ENCODE measurements at regions not wholly inside any gene's neighbourhood (a gene's known extent, or its start where the extent isn't known, plus 50 kb on each side); places are given as distances from the start of the nearest gene placed in this dataset.
"Not testable (repeated sequence)": the region's sequence is repeated elsewhere in the genome, so short reads cannot be mapped to it uniquely, and the experiment has no call there.

DNA sequence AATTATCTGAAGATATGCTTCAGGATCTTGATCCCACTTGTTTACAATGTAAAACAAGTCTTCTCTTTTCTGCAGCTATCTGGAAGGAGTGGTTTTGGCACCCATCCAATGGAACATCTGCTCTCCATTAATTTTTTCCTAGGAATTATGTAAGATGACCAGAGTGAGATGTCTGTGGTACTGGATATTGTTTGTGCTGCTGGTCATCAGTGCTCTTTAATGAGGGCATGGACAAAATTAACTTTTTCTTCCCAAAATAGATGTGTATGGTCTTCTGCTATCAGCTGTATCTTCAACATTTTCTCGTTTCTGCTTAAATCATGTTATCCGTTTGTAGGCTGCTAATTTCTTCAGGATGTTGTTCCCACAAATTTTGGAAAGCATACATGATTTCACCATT lies 415.4 kb upstream of the KLHL1 start:
- ChIA-PET CTCF (no interaction called here), POLR2A (ENCODE audit: unreplicated experiment) (no interaction called here)
- Histone ChIP-seq H3K27me3 (ENCODE audit: insufficient read depth, low read depth) (no peaks in the 10 kb centered on the region), H3K4me2 (no peak overlapping the region), H4K20me1 (ENCODE audit: insufficient read depth) (no peaks in the 10 kb centered on the region), H3K79me2 (ENCODE audit: low read depth) (no peaks in the 10 kb centered on the region), H3K36me3 (ENCODE audit: low read depth) (no peaks in the 10 kb centered on the region), H3K9me3 (ENCODE audit: insufficient read depth, low read depth) (no peaks in the 10 kb centered on the region), H3K9me2 (ENCODE audit: insufficient read depth) (no peaks in the 10 kb centered on the region), H3K27ac (no peak overlapping the region), H3K4me3 (no peak overlapping the region), H3K4me1 (replicated peaks; ENCODE audit: insufficient read depth) (no peaks in the 10 kb centered on the region), H2AFZ (no peak overlapping the region), H3F3A (ENCODE audit: insufficient read depth, low read depth) (no peaks in the 10 kb centered on the region)
- TF ChIP-seq CTCF (conservative IDR thresholded peaks at IDR 0.05) (no peak), EZH2 (IDR thresholded peaks at IDR 0.05; ENCODE audit: low read depth) (no peak)
- intact Hi-C loops (cut with micrococcal nuclease; ENCODE audit: unreplicated experiment): no loop called here
- DNase-seq: no peak
- no TSS peak for BruUV-seq (replicated peaks)

DNA sequence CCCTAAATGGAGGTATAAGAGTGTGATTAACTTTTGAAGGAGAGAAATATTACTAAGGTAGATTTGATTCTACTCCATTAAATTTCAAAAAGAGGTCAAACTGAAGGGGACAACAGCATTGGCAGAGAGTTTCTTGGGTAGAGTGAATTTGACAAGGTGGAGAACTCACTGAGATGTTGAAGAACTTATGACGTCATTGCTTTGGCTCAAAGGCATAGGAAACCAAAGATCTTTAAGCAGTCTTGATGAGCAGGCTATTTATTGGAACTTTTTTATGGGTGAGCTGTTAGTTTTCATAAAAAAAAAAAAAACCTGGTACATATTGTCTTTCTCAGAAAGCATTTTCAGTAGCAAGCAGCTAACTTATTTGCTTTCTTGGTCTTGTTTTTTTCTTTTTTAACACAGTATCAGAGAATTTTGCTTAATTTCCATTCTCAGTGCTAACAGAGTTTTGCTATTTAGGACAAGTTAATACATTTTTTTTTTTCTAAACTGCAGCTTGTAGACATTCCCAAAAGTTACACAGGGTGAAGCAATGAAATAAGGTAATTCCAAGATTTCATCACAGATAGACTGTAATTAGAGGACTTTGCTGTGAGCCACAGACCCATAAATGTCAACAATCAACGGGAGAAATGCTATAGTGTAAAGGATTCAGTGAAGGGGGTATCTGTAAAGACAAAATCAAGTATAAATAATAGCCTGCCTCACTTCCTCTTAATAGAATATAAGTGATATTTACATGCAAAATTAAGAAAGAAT lies 412.2 kb upstream of the KLHL1 start:
- H3K79me2 ChIP-seq (ENCODE audit: low read depth): no peaks in the 10 kb centered on the region
- no peak overlapping the region for H3K4me3 ChIP-seq
- H3F3A ChIP-seq (ENCODE audit: insufficient read depth, low read depth): no peaks in the 10 kb centered on the region
- TF ChIP-seq EZH2 (IDR thresholded peaks at IDR 0.05; ENCODE audit: low read depth) (no peak), CTCF (conservative IDR thresholded peaks at IDR 0.05) (no peak)
- DNase-seq: no peak
- no peaks in the 10 kb centered on the region for H3K27me3 ChIP-seq (ENCODE audit: insufficient read depth, low read depth)
- POLR2A ChIA-PET (ENCODE audit: unreplicated experiment): no interaction called here
- H3K4me1 ChIP-seq (replicated peaks; ENCODE audit: insufficient read depth): no peaks in the 10 kb centered on the region
- no peak overlapping the region for H3K27ac ChIP-seq
- intact Hi-C loops (cut with micrococcal nuclease; ENCODE audit: unreplicated experiment): no loop called here
- H3K4me2 ChIP-seq: no peak overlapping the region
- no peaks in the 10 kb centered on the region for H3K9me3 ChIP-seq (ENCODE audit: insufficient read depth, low read depth)
- CTCF ChIA-PET: no interaction called here
- no peaks in the 10 kb centered on the region for H3K36me3 ChIP-seq (ENCODE audit: low read depth)
- H3K9me2 ChIP-seq (ENCODE audit: insufficient read depth): no peaks in the 10 kb centered on the region
- H2AFZ ChIP-seq: no peak overlapping the region
- no peaks in the 10 kb centered on the region for H4K20me1 ChIP-seq (ENCODE audit: insufficient read depth)
- BruUV-seq (replicated peaks): no TSS peak

DNA sequence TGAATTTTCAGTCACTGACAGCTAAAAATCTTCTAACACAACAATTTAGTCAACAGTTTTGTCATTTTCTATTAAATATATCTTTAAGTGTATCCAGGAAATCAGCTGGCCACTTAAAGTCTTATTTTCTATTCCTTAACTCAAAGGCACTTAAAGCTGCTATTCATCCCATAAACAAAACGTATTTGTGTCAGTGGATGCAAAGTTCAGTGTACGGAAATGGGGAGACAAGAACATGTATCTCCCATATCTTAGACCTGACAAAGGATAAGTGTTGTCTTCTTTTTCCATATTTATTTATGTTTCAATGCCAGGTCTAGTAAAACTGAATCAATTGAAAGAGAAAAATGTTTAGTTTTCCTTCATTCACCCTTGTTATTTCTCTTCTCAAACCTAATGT lies 409.8 kb upstream of the KLHL1 start:
- Histone ChIP-seq H2AFZ (no peak overlapping the region), H3F3A (ENCODE audit: insufficient read depth, low read depth) (no peaks in the 10 kb centered on the region), H3K9me2 (ENCODE audit: insufficient read depth) (no peaks in the 10 kb centered on the region), H3K4me3 (no peak overlapping the region), H3K9me3 (ENCODE audit: insufficient read depth, low read depth) (no peaks in the 10 kb centered on the region), H3K4me2 (no peak overlapping the region), H4K20me1 (ENCODE audit: insufficient read depth) (no peaks in the 10 kb centered on the region), H3K79me2 (ENCODE audit: low read depth) (no peaks in the 10 kb centered on the region), H3K27me3 (ENCODE audit: insufficient read depth, low read depth) (no peaks in the 10 kb centered on the region), H3K36me3 (ENCODE audit: low read depth) (no peaks in the 10 kb centered on the region), H3K4me1 (replicated peaks; ENCODE audit: insufficient read depth) (no peaks in the 10 kb centered on the region), H3K27ac (no peak overlapping the region)
- ChIA-PET CTCF (no interaction called here), POLR2A (ENCODE audit: unreplicated experiment) (no interaction called here)
- no peak for DNase-seq
- no TSS peak for BruUV-seq (replicated peaks)
- no peak for TF ChIP-seq EZH2 (IDR thresholded peaks at IDR 0.05; ENCODE audit: low read depth)
- intact Hi-C loops (cut with micrococcal nuclease; ENCODE audit: unreplicated experiment): no loop called here

- no peak overlapping the region for H2AFZ ChIP-seq
- no peak for DNase-seq
- H3K27me3 ChIP-seq (ENCODE audit: insufficient read depth, low read depth): no peaks in the 10 kb centered on the region
- intact Hi-C loops (cut with micrococcal nuclease; ENCODE audit: unreplicated experiment): no loop called here
- H3K4me2 ChIP-seq: no peak overlapping the region
- BruUV-seq (replicated peaks): no TSS peak
- CTCF ChIA-PET: no interaction called here
- no peaks in the 10 kb centered on the region for H4K20me1 ChIP-seq (ENCODE audit: insufficient read depth)
- H3K79me2 ChIP-seq (ENCODE audit: low read depth): no peaks in the 10 kb centered on the region
- no peaks in the 10 kb centered on the region for H3K4me1 ChIP-seq (replicated peaks; ENCODE audit: insufficient read depth)
- no peaks in the 10 kb centered on the region for H3K36me3 ChIP-seq (ENCODE audit: low read depth)
- no peaks in the 10 kb centered on the region for H3F3A ChIP-seq (ENCODE audit: insufficient read depth, low read depth)
- no peak overlapping the region for H3K4me3 ChIP-seq
- POLR2A ChIA-PET (ENCODE audit: unreplicated experiment): no interaction called here
- no peak overlapping the region for H3K27ac ChIP-seq
- H3K9me2 ChIP-seq (ENCODE audit: insufficient read depth): no peaks in the 10 kb centered on the region
- no peak for TF ChIP-seq EZH2 (IDR thresholded peaks at IDR 0.05; ENCODE audit: low read depth)
- TF ChIP-seq CTCF (conservative IDR thresholded peaks at IDR 0.05): no peak
- no peaks in the 10 kb centered on the region for H3K9me3 ChIP-seq (ENCODE audit: insufficient read depth, low read depth)
Measured at GRCh38 chr13:70516226-70516625, 408.0 kb upstream of the KLHL1 start.

DNA sequence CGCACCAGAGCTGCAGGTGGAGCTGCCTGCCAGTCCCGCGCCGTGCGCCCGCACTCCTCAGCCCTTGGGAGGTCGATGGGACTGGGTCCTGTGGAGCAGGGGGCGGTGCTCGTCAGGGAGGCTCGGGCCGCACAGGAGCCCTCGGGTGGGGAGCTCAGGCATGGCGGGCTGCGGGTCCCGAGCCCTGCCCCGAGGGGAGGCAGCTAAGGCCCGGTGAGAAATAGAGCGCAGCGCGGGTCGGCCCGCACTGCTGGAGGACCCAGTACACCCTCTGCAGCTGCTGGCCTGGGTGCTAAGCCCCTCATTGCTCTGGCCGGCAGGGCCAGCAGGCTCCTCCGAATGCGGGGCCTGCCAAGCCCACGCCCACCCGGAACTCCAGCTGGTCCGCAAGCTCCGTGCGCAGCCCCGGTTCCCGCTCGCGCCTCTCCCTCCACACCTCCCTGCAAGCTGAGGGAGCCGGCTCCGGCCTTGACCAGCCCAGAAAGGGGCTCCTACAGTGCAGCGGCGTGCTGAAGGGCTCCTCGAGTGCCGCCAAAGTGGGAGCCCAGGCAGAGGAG lies 403.7 kb upstream of the KLHL1 start:
- DNase-seq; H3K79me2 ChIP-seq (ENCODE audit: low read depth); H3K4me3 ChIP-seq; H3K4me1 ChIP-seq (replicated peaks; ENCODE audit: insufficient read depth); H3F3A ChIP-seq (ENCODE audit: insufficient read depth, low read depth); POLR2A ChIA-PET (ENCODE audit: unreplicated experiment); H3K27ac ChIP-seq; H3K36me3 ChIP-seq (ENCODE audit: low read depth); H3K9me3 ChIP-seq (ENCODE audit: insufficient read depth, low read depth); H3K27me3 ChIP-seq (ENCODE audit: insufficient read depth, low read depth); BruUV-seq (replicated peaks); H4K20me1 ChIP-seq (ENCODE audit: insufficient read depth); H3K9me2 ChIP-seq (ENCODE audit: insufficient read depth); CTCF ChIA-PET; H3K4me2 ChIP-seq; intact Hi-C loops (cut with micrococcal nuclease; ENCODE audit: unreplicated experiment); H2AFZ ChIP-seq: not testable (repeated sequence)

All from PC-9 (cell line).